Motor neuron (in vitro differentiated cells): ENCODE measurements at regions not wholly inside any gene's neighbourhood (a gene's known extent, or its start where the extent isn't known, plus 50 kb on each side); places are given as distances from the start of the nearest gene placed in this dataset.
"Not testable (repeated sequence)": the region's sequence is repeated elsewhere in the genome, so short reads cannot be mapped to it uniquely, and the experiment has no call there.

ENCODE experiments used
- ATAC-seq, 8 experiments: fragments of 200-7000 bp; cut with Tn5 transposase; replicated peaks in 6 of 8; 2 replicates each; pipeline ENCODE4 v1.8.0; 2021; ENCODE audit warnings: mild to moderate bottlenecking in 8 of 8, moderate library complexity in 8 of 8
- H3K27ac ChIP-seq, 2 donors: fragments of 250-450 bp; sonication (Bioruptor Pico); 2 replicates each; pipeline ENCODE4 v1.9.0; 2021; ENCODE audit warnings: antibody characterized with exemption in 2 of 2, mild to moderate bottlenecking in 2 of 2, moderate library complexity in 1 of 2
- H3K4me1 ChIP-seq, 2 donors: fragments of 250-450 bp; sonication (Bioruptor Pico); replicated peaks in 1 of 2; 2 replicates each; pipeline ENCODE4 v1.6.1; 2021; ENCODE audit warnings: antibody characterized with exemption in 2 of 2, mild to moderate bottlenecking in 2 of 2, moderate library complexity in 1 of 2
- H3K4me3 ChIP-seq, 5 donors: fragments of 250-450 bp; sonication (Bioruptor Pico); 2 replicates each; pipeline ENCODE4 v1.9.0; 2021; ENCODE audit warnings: antibody characterized with exemption in 5 of 5, mild to moderate bottlenecking in 5 of 5, moderate library complexity in 4 of 5
- whole genome bisulfite sequencing, 10 experiments: fragments of 450-650 bp; shearing (Covaris generic); methylation state at CpG; one replicate each; pipeline ENCODE4 v1.0.0; 2022; 5-methylcytosine and 5-hydroxymethylcytosine counted together
- in situ Hi-C, 9 experiments: fragments of 400-800 bp; cut with MboI; loops; one replicate each; pipeline ENCODE4 v1.15.0; 2021; ENCODE audit warnings: low sequenced_read_pairs in 9 of 9, low pct_unique_long_range_greater_than_20kb in 2 of 9; ENCODE audit not compliant: unreplicated experiment in 9 of 9

- H3K27ac ChIP-seq, H3K4me1 ChIP-seq, H3K4me3 ChIP-seq, ATAC-seq, in situ Hi-C loops: not testable (repeated sequence)
- whole genome bisulfite sequencing, 10 experiments, result 67 to 100% (median 84%) methylated on average over 1 to 2 of the region's 2 CpGs; no CpG with 5 or more reads in 4 of the 10 experiments
These were observed 177.7 kb downstream of the PCDH18 start for GRCh38 chr4:137354562-137354961.

GRCh38 chr4:137347371-137347770 lies 184.9 kb downstream of the PCDH18 start:
- Histone ChIP-seq H3K4me1 (no peaks in the 10 kb centered on the region), H3K4me3 (no peak overlapping the region), H3K27ac (no peak overlapping the region)
- WGBS, 10 experiments, result 6 to 96% (median 47%) methylated on average over 1 to 2 of the region's 2 CpGs; no CpG with 5 or more reads in 1 of the 10 experiments
- in situ Hi-C loops, result no loop called here
- ATAC-seq, result no peak

- Histone ChIP-seq H3K27ac (no peak overlapping the region), H3K4me1 (no peaks in the 10 kb centered on the region), H3K4me3 (no peak overlapping the region)
- in situ Hi-C loops, result no loop called here
- WGBS, 10 experiments, result 20 to 100% (median 100%) methylated on average over 1 of the region's 1 CpG; no CpG with 5 or more reads in 2 of the 10 experiments
- ATAC-seq, result no peak
These were observed 186.7 kb downstream of the PCDH18 start for GRCh38 chr4:137345597-137345996.

GRCh38 chr4:137343221-137343620 lies 189.1 kb downstream of the PCDH18 start:
- Histone ChIP-seq H3K4me3 (no peak overlapping the region), H3K4me1 (no peaks in the 10 kb centered on the region), H3K27ac (no peak overlapping the region)
- WGBS, 10 experiments, result 60 to 100% (median 95%) methylated on average over 1 to 7 of the region's 8 CpGs; no CpG with 5 or more reads in 1 of the 10 experiments
- no peak for ATAC-seq
- in situ Hi-C loops, result no loop called here

GRCh38 chr4:137333031-137333430 lies 199.3 kb downstream of the PCDH18 start:
- 86 to 100% (median 100%) methylated on average over 1 of the region's 1 CpG for WGBS, 10 experiments
- no peak overlapping the region for H3K27ac ChIP-seq
- in situ Hi-C loops, result no loop called here
- no peaks in the 10 kb centered on the region for H3K4me1 ChIP-seq
- H3K4me3 ChIP-seq, result no peak overlapping the region
- no peak for ATAC-seq

- ATAC-seq, result no peak
- Histone ChIP-seq H3K4me1 (no peaks in the 10 kb centered on the region), H3K4me3 (no peak overlapping the region), H3K27ac (no peak overlapping the region)
- in situ Hi-C loops, result no loop called here
- 63 to 100% (median 95%) methylated on average over 2 to 3 of the region's 3 CpGs; no CpG with 5 or more reads in 1 of the 10 experiments for WGBS, 10 experiments
These were observed 220.0 kb downstream of the PCDH18 start for GRCh38 chr4:137312257-137312656.

GRCh38 chr4:137310593-137311490 lies 221.5 kb downstream of the PCDH18 start:
- ATAC-seq, result peak in 2 of 8 experiments; percentile 83 to 92
- H3K4me1 ChIP-seq, result no peaks in the 10 kb centered on the region
- H3K4me3 ChIP-seq, result no peak overlapping the region
- H3K27ac ChIP-seq, result no peak overlapping the region
- 0 to 100% (median 86%) methylated on average over 1 to 2 of the region's 3 CpGs; no CpG with 5 or more reads in 1 of the 10 experiments for WGBS, 10 experiments
- in situ Hi-C loops, result no loop called here

- Histone ChIP-seq H3K4me1 (no peaks in the 10 kb centered on the region), H3K4me3 (no peak overlapping the region), H3K27ac (no peak overlapping the region)
- ATAC-seq, result peak in 2 of 8 experiments; percentile 36 to 80
- in situ Hi-C loops, result no loop called here
These were observed 222.1 kb downstream of the PCDH18 start for GRCh38 chr4:137310166-137310565.

GRCh38 chr4:137309424-137309823 lies 222.9 kb downstream of the PCDH18 start:
- no peak for ATAC-seq
- in situ Hi-C loops, result no loop called here
- no peak overlapping the region for H3K4me3 ChIP-seq
- no peak overlapping the region for H3K27ac ChIP-seq
- no peaks in the 10 kb centered on the region for H3K4me1 ChIP-seq
- WGBS, 10 experiments, result 63 to 100% (median 96%) methylated on average over 1 of the region's 1 CpG; no CpG with 5 or more reads in 2 of the 10 experiments

GRCh38 chr4:137307806-137308205 lies 224.5 kb downstream of the PCDH18 start:
- ATAC-seq, result no peak
- in situ Hi-C loops, result no loop called here
- H3K27ac ChIP-seq, result no peak overlapping the region
- no peaks in the 10 kb centered on the region for H3K4me1 ChIP-seq
- H3K4me3 ChIP-seq, result no peak overlapping the region

- in situ Hi-C loops, result no loop called here
- Histone ChIP-seq H3K4me1 (no peaks in the 10 kb centered on the region), H3K27ac (no peak overlapping the region), H3K4me3 (no peak overlapping the region)
- ATAC-seq, result no peak
These were observed 231.5 kb downstream of the PCDH18 start for GRCh38 chr4:137300776-137301175.

- Histone ChIP-seq H3K27ac (no peak overlapping the region), H3K4me1 (no peaks in the 10 kb centered on the region), H3K4me3 (no peak overlapping the region)
- in situ Hi-C loops, result no loop called here
- 86 to 100% (median 100%) methylated on average over 1 of the region's 1 CpG for WGBS, 10 experiments
- ATAC-seq, result no peak
These were observed 233.0 kb downstream of the PCDH18 start for GRCh38 chr4:137299281-137299680.

GRCh38 chr4:137293281-137293680 lies 239.0 kb downstream of the PCDH18 start:
- no peak for ATAC-seq
- WGBS, 10 experiments, result 80 to 100% (median 100%) methylated on average over 1 of the region's 1 CpG
- H3K4me1 ChIP-seq, result no peaks in the 10 kb centered on the region
- no peak overlapping the region for H3K4me3 ChIP-seq
- no peak overlapping the region for H3K27ac ChIP-seq
- in situ Hi-C loops, result no loop called here

- ATAC-seq, result peak in 2 of 8 experiments; percentile 34 to 40
- in situ Hi-C loops, result no loop called here
- H3K4me1 ChIP-seq, result no peaks in the 10 kb centered on the region
These were observed 248.6 kb downstream of the PCDH18 start for GRCh38 chr4:137283737-137284136.

More at GRCh38 chr4:137283737-137284136, 248.6 kb downstream of the PCDH18 start:
- Histone ChIP-seq H3K27ac (no peak overlapping the region), H3K4me3 (no peak overlapping the region)
